Caco-2 (cell line): ENCODE measurements at regions not wholly inside any gene's neighbourhood (a gene's known extent, or its start where the extent isn't known, plus 50 kb on each side); places are given as distances from the start of the nearest gene placed in this dataset.
A peak's percentile ranks its signal among the peaks of the same experiment; 100 is the strongest.

ENCODE experiments used
- BruUV-seq: library from RNA; stranded (reverse); fragments of 400-500 nt; replicated peaks from 2 replicates; lab custom pipeline; 2021; lab: Mats Ljungman, UMichigan
- CTCF ChIA-PET: fragments of 300-600 bp; sonication (Branson Sonifier 250); formaldehyde crosslinking; loops from one replicate; lab custom pipeline; 2022; ENCODE audit warnings: antibody characterized with exemption; lab: Charles Lee
- POLR2A ChIA-PET: fragments of 300-600 bp; sonication (Branson Sonifier 250); formaldehyde crosslinking; loops from one replicate; lab custom pipeline; 2022; ENCODE audit warnings: antibody characterized with exemption; lab: Charles Lee
- DNase-seq, 2 experiments: peaks; one replicate each; pipeline versions ENCODE4 v3.0.0 to v3.0.0-alpha.2; 2020 to 2022
- H3K27me3 ChIP-seq: replicated peaks from 2 replicates; pipeline ENCODE4 v1.6.0; 2011; ENCODE audit warnings: low read length; ENCODE audit not compliant: control insufficient read depth, insufficient read depth
- H3K36me3 ChIP-seq: 2 replicates; pipeline ENCODE4 v1.5.1; 2011; ENCODE audit warnings: low read length; ENCODE audit not compliant: control insufficient read depth, insufficient read depth
- H3K4me1 ChIP-seq: fragments of 250-450 bp; sonication (Bioruptor Pico); 2 replicates; pipeline ENCODE4 v1.5.1; 2020; ENCODE audit warnings: mild to moderate bottlenecking
- H3K4me3 ChIP-seq: 2 replicates; pipeline ENCODE4 v1.5.1; 2011; ENCODE audit warnings: low read depth, mild to moderate bottlenecking, control low read depth, low read length
- H3K9me3 ChIP-seq: fragments of 250-450 bp; sonication (Bioruptor Pico); 2 replicates; pipeline ENCODE4 v1.5.1; 2020; ENCODE audit warnings: mild to moderate bottlenecking, moderate library complexity
- H3K27ac Mint-ChIP-seq: one replicate; pipeline ENCODE4 v1.8.0; 2022; ENCODE audit warnings: mixed read lengths; ENCODE audit not compliant: unreplicated experiment
- H3K27me3 Mint-ChIP-seq: one replicate; pipeline ENCODE4 v1.8.0; 2022; ENCODE audit warnings: mixed read lengths; ENCODE audit not compliant: insufficient read depth, unreplicated experiment
- H3K36me3 Mint-ChIP-seq: one replicate; pipeline ENCODE4 v1.8.0; 2022; ENCODE audit warnings: mild to moderate bottlenecking, mixed read lengths; ENCODE audit not compliant: insufficient read depth, unreplicated experiment
- H3K4me1 Mint-ChIP-seq: one replicate; pipeline ENCODE4 v1.8.0; 2022; ENCODE audit warnings: low read depth, mixed read lengths; ENCODE audit not compliant: unreplicated experiment
- H3K4me3 Mint-ChIP-seq: one replicate; pipeline ENCODE4 v1.8.0; 2022; ENCODE audit warnings: mild to moderate bottlenecking, moderate library complexity, mixed read lengths; ENCODE audit not compliant: unreplicated experiment
- H3K9me3 Mint-ChIP-seq: one replicate; pipeline ENCODE4 v1.8.0; 2022; ENCODE audit warnings: mixed read lengths; ENCODE audit not compliant: unreplicated experiment
- intact Hi-C: fragments of 100-400 bp; cut with micrococcal nuclease; formaldehyde crosslinking; loops from one replicate; pipeline ENCODE4 v1.10.0; 2022; ENCODE audit not compliant: unreplicated experiment
- TF ChIP-seq, protein P1 (sequence below), 2 experiments: fragments of 200-600 bp in 1 of 2; IDR thresholded peaks; 1 replicate in 1 of 2; 2 replicates in 1 of 2; pipeline versions ENCODE4 v1.5.1 to v1.8.0; 2011 to 2022; ENCODE audit warnings: antibody characterized with exemption in 1 of 2, control low read depth in 1 of 2, inconsistent platforms in 1 of 2, low read depth in 1 of 2, low read length in 1 of 2, mild to moderate bottlenecking in 1 of 2, moderate library complexity in 1 of 2; ENCODE audit not compliant: insufficient read depth in 1 of 2, severe bottlenecking in 1 of 2, unreplicated experiment in 1 of 2

DNA sequence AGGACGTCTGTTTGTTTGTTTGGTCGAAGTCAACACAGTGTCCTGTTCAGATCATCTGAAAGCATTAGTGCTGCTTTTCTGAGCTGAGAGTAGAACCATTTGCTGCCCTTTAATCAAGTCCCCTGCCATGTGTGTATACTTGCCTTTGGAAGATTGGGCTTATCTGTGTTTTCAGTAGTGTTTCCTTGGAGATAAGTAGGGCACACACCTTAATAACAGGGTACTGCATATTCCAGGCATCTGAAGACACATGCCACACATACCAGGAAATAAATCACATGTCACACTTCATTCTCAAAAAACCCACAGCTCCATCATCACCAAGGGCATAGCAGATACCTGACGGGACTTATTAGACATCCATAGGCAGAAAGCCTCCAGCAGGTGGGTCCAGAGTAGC lies 157.4 kb downstream of the SOX11 start:
- H3K27me3 ChIP-seq: no peaks in the 10 kb centered on the region
- no peaks in the 10 kb centered on the region for H3K27me3 Mint-ChIP-seq
- DNase-seq: peak; percentile 37 to 47
- intact Hi-C loops: loop anchor here (2.0 kb wide), 1 partner anchor 65 kb away; no protein-coding TSS in a partner anchor
- no TSS peak for BruUV-seq
- peak overlapping the region; percentile 27 for H3K27ac Mint-ChIP-seq
- H3K9me3 Mint-ChIP-seq: peaks cover 20% of the 10 kb centered on the region
- H3K36me3 ChIP-seq: no peaks in the 10 kb centered on the region
- H3K4me3 ChIP-seq: no peak overlapping the region
- peaks cover 6% of the 10 kb centered on the region for H3K4me1 Mint-ChIP-seq
- H3K4me3 Mint-ChIP-seq: no peak overlapping the region
- TF ChIP-seq, protein P1, sequence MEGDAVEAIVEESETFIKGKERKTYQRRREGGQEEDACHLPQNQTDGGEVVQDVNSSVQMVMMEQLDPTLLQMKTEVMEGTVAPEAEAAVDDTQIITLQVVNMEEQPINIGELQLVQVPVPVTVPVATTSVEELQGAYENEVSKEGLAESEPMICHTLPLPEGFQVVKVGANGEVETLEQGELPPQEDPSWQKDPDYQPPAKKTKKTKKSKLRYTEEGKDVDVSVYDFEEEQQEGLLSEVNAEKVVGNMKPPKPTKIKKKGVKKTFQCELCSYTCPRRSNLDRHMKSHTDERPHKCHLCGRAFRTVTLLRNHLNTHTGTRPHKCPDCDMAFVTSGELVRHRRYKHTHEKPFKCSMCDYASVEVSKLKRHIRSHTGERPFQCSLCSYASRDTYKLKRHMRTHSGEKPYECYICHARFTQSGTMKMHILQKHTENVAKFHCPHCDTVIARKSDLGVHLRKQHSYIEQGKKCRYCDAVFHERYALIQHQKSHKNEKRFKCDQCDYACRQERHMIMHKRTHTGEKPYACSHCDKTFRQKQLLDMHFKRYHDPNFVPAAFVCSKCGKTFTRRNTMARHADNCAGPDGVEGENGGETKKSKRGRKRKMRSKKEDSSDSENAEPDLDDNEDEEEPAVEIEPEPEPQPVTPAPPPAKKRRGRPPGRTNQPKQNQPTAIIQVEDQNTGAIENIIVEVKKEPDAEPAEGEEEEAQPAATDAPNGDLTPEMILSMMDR (IDR thresholded peaks at IDR 0.05; ENCODE audit: insufficient read depth in 1 of 2, low read depth in 1 of 2, low read length in 1 of 2, severe bottlenecking in 1 of 2, unreplicated experiment in 1 of 2): no peak
- H3K9me3 ChIP-seq: peaks cover 3% of the 10 kb centered on the region; the same call in 1 of the 2 replicates
- peaks cover 7% of the 10 kb centered on the region; the same call in 1 of the 2 replicates for H3K4me1 ChIP-seq
- H3K36me3 Mint-ChIP-seq: no peaks in the 10 kb centered on the region
- ChIA-PET POLR2A (no interaction called here), CTCF (no interaction called here)

DNA sequence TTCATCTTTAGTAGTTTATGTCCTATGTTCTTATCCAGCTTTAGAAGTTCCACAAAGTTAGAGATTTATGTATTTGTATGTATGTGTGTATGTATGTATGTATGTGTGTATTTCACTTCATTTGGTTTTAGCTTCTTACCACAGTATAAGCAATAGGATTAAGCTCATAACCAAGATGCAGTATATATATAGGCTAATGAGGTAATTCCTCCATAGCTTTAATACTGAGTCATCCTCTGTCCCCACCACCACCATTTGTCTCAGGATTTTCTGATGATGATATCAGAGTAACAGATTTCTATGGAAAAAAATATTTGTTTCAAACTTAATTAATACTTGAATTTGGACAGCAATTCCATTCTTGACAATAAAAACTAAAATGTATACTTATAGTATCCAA lies 159.2 kb downstream of the SOX11 start:
- TF ChIP-seq, protein P1 (IDR thresholded peaks at IDR 0.05; ENCODE audit: insufficient read depth in 1 of 2, low read depth in 1 of 2, low read length in 1 of 2, severe bottlenecking in 1 of 2, unreplicated experiment in 1 of 2): no peak
- ChIA-PET POLR2A (no interaction called here), CTCF (no interaction called here)
- H3K9me3 ChIP-seq: peaks cover 3% of the 10 kb centered on the region; the same call in 1 of the 2 replicates
- BruUV-seq: no TSS peak
- Mint-ChIP-seq H3K4me1 (peaks cover 18% of the 10 kb centered on the region), H3K4me3 (no peak overlapping the region), H3K27me3 (no peaks in the 10 kb centered on the region), H3K36me3 (no peaks in the 10 kb centered on the region), H3K9me3 (peaks cover 25% of the 10 kb centered on the region), H3K27ac (no peak overlapping the region)
- no peak overlapping the region for H3K4me3 ChIP-seq
- intact Hi-C loops: no loop called here
- no peaks in the 10 kb centered on the region for H3K36me3 ChIP-seq
- H3K4me1 ChIP-seq: peaks cover 7% of the 10 kb centered on the region; the same call in 1 of the 2 replicates
- no peaks in the 10 kb centered on the region for H3K27me3 ChIP-seq
- DNase-seq: no peak

DNA sequence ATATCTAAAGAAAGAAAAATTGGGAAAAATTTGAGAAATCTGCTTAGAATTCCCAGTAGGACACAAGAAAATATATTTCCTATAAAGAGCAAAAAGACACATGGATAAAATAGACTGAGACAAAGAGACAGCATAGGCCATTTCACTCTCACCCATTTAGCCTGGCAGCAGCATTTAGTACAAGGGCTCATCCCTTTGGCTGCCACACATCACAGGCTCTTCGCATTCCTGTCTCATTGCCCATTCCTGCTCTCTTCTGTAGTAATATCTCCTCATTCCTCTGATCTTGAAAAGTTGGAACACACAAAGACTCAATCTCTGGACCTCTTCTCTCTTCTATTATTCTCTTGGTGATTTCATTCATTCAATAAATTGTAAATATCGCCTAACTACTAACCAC lies 162.6 kb downstream of the SOX11 start:
- Histone ChIP-seq H3K4me3 (no peak overlapping the region), H3K9me3 (peaks cover 3% of the 10 kb centered on the region; the same call in 1 of the 2 replicates), H3K4me1 (no peaks in the 10 kb centered on the region), H3K36me3 (no peaks in the 10 kb centered on the region), H3K27me3 (no peaks in the 10 kb centered on the region)
- no peaks in the 10 kb centered on the region for H3K27me3 Mint-ChIP-seq
- ChIA-PET CTCF (no interaction called here), POLR2A (interaction anchor here (0.6 kb wide), 1 partner anchor 60 kb away, joined by 9 read pairs; no protein-coding TSS in a partner anchor)
- H3K4me3 Mint-ChIP-seq: no peak overlapping the region
- DNase-seq: no peak
- BruUV-seq: no TSS peak
- H3K9me3 Mint-ChIP-seq: peaks cover 33% of the 10 kb centered on the region
- no peaks in the 10 kb centered on the region for H3K36me3 Mint-ChIP-seq
- intact Hi-C loops: no loop called here
- H3K4me1 Mint-ChIP-seq: peaks cover 15% of the 10 kb centered on the region
- TF ChIP-seq, protein P1 (IDR thresholded peaks at IDR 0.05; ENCODE audit: insufficient read depth in 1 of 2, low read depth in 1 of 2, low read length in 1 of 2, severe bottlenecking in 1 of 2, unreplicated experiment in 1 of 2): no peak
- peak overlapping the region; percentile 63 for H3K27ac Mint-ChIP-seq
